Activated CD4-positive, alpha-beta T cell treated with anti-CD3 and anti-CD28 coated beads, Interleukin-2, Interleukin-4, amounts not matched to agents 100 ng/mL and 50 ng/mL, durations not matched to agents 16 hours and 8 hours (primary cell): ENCODE measurements at regions not wholly inside any gene's neighbourhood (a gene's known extent, or its start where the extent isn't known, plus 50 kb on each side); places are given as distances from the start of the nearest gene placed in this dataset.

Experiments used
- DNase-seq: peaks from one replicate; pipeline ENCODE4 v3.0.0-alpha.2; 2020; ENCODE audit warnings: low spot score

DNA sequence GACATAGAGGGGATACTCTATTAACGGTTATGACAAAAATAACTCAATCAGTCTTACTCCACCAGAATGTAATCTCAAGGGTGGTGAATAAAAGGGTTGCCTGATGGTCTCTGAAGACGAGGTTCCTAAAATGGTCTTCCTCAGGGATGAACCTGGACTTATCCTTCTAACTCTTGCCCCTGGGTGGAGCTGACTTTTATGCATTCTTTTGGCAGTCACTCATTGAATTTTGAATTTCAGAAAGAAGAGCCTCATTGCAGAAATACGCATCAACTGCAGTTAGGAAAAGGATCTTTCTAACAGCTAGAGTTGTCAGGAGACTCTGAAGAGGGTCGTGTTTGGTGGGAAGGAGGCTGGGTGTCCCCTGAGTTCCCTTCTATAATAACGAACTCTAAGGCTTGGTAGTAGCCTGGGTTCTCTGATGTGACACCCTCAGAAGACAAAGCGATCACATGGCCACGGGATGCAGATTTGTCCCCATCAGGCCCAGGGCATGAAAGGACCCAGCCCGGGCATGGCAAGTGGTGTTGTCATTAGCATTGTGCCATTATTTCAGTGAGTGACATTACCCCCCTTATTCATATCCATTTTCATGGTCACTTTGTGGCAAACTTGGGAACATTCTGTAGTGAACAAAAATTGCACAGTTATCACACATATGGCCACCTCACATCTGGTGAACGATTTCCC lies 58.6 kb upstream of the JCAD start:
- no peak for DNase-seq

DNA sequence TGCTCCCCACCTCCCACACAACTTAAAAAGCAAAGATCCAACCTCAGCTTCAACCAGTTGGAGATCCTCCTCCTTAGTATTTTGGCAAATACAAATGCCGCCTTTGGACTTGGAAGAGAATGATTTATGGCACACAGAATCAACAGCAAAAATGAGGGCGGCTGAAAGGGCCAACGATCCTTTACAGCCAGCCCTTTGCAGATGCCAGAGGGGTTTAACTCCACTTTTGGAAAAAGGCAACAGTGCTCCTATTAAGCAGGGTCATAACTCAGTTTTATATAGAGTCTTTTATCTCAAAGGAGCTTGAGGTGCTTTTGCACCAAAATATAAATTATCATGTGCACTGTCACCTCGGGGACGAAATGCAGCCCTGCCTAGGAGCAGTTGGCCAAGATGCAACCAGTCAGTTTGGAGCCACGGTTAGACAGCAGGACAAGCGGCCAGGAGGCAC lies 56.7 kb upstream of the JCAD start:
- DNase-seq: no peak

DNA sequence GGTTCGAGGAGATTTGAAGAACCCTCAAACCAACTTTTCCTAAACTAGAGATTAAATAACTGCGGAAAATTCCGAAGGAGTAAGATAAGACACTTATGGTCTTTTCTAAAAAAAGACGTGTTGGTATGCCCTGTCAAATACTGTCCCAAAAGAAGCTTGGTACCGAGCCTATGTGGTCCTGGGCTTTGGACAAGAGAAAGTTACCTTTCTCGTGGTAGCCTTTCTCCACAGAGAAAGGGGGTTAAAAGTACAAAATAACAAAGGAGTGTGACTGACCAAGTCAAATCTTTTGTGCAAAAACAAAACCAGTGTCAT lies 56.2 kb upstream of the JCAD start:
- DNase-seq: no peak

DNA sequence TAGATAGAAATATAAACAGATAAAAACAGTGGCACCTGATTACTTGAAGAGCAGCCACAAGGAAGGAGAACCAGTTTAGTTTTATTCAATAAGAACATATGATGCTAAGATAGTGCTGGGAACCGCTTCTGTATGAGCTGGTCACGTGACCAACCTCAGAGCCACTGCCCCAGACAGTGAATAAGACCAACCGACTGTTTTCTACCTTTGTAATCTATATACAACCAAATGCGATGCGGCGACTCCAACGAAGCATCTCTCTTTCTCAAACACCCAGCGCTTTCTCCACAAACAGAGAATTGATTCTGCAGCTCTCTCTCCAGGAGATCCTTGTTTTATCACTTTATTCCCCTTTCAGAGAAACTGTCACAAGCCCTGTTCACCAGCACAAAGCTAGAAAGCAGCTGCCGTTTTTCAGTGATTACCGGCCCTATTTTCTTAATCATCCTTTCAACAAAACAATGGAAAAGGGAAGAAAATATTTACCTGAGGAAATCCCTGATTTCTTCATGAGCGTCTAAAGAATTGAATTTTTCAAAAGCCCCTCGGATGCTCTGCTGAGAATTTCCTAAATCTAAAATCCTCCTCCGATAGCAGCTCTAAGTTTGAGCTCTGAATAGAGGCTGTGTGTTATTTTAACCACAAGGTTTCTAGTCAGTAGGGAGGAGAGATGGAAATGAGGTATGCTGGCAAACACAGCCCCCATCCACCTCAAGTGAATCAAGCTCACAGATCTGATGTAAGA lies 55.7 kb upstream of the JCAD start:
- DNase-seq: no peak

DNA sequence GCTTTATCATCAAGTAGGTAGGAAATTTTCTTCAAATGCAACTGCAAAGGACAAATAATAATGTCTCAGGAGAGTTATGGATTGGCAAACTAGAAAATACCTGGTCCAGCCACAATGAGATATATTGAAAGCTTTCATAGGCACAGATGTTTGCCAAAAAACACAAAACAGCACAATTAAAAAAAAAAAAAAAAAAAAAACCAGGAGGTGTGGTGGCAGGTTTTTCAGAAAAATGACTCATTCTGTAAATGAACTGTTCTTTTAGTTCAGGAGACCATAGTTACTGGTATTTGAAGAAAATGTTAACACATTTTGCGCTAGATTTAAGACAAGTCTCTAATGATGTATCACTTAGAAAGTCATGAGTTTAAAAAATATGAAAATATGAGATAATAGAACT lies 55.0 kb upstream of the JCAD start:
- DNase-seq: no peak

DNA sequence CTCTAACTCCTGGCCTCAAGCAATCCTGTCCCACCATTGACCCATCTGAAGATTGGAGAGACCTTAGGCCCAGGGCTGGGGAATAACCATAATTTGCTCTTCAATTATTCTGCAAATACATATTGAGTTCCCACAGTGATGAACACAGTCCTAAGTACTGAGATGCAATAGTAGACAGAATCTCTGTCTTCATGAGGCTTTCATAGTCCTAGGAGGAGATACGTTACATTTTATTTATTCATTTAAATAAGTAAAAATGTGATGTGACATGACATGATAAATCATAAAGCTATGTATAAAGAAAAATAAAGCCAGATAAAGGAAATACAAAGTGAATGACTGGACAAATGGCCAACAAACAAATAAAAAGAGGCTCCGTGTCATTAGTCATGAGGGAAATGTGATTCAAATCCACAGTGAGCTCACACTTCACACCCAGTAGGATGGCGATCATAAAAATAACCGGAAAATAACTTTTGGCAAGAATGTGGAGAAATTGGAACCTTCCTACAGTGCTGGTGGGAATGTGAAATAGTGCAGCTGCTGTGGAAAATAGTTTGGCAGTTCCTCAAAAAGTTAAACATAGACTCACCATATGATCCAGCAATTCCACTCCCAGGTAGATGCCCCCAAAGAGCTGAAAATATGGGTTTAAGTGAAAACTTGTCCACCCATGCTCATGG lies 52.1 kb upstream of the JCAD start:
- no peak for DNase-seq
